H1 (cell line): ENCODE measurements at regions not wholly inside any gene's neighbourhood (a gene's known extent, or its start where the extent isn't known, plus 50 kb on each side); places are given as distances from the start of the nearest gene placed in this dataset.

Experiments
- CTCF ChIA-PET: fragments of 300-600 bp; sonication (Branson Sonifier 250); formaldehyde crosslinking; loops from one replicate; lab custom pipeline; 2021; ENCODE audit not compliant: partially characterized antibody; lab: Charles Lee
- POLR2A ChIA-PET: fragments of 300-600 bp; sonication (Branson Sonifier 250); formaldehyde crosslinking; loops from one replicate; lab custom pipeline; 2021; ENCODE audit warnings: inconsistent platforms; ENCODE audit not compliant: partially characterized antibody; lab: Charles Lee
- DNase-seq, 2 experiments: peaks; one replicate each; pipeline versions ENCODE4 v3.0.0 to v3.0.0-alpha.2; 2010 to 2022; ENCODE audit warnings: low spot score in 2 of 2, low read depth in 1 of 2, mixed read lengths in 1 of 2
- FAIRE-seq: peaks from 2 replicates; lab custom pipeline; 2011; peaks lifted over from hg19 to GRCh38; lab: Jason Lieb, UNC
- H2AFZ ChIP-seq: 2 replicates; pipeline ENCODE4 v1.8.1; 2012; ENCODE audit warnings: low read length, inconsistent platforms
- H2AK5ac ChIP-seq: 2 replicates; pipeline ENCODE4 v1.6.1; 2013; ENCODE audit warnings: low read depth, low read length
- H2BK120ac ChIP-seq: replicated peaks from 2 replicates; pipeline ENCODE3; 2013; ENCODE audit warnings: low read depth, low read length, inconsistent platforms
- H2BK12ac ChIP-seq: 2 replicates; pipeline ENCODE4 v1.6.1; 2013; ENCODE audit warnings: low read depth, low read length
- H2BK15ac ChIP-seq: 2 replicates; pipeline ENCODE4 v1.6.1; 2013; ENCODE audit warnings: low read length
- H2BK20ac ChIP-seq: 2 replicates; pipeline ENCODE4 v1.6.1; 2013; ENCODE audit warnings: low read length
- H2BK5ac ChIP-seq: 2 replicates; pipeline ENCODE4 v1.6.1; 2013; ENCODE audit warnings: low read depth, low read length
- H3K14ac ChIP-seq: 2 replicates; pipeline ENCODE4 v1.6.1; 2013; ENCODE audit warnings: inconsistent platforms; ENCODE audit not compliant: insufficient read length
- H3K18ac ChIP-seq: 2 replicates; pipeline ENCODE4 v1.6.1; 2013; ENCODE audit warnings: low read length; ENCODE audit errors: extremely low read depth
- H3K23ac ChIP-seq: 2 replicates; pipeline ENCODE4 v1.6.1; 2013; ENCODE audit warnings: inconsistent platforms; ENCODE audit not compliant: insufficient read length
- H3K23me2 ChIP-seq: 2 replicates; pipeline ENCODE4 v1.6.1; 2013; ENCODE audit warnings: low read depth, low read length
- H3K27ac ChIP-seq: 2 replicates; pipeline ENCODE4 v1.6.1; 2011; ENCODE audit warnings: low read depth, low read length, inconsistent platforms
- H3K27me3 ChIP-seq, 4 experiments: replicated peaks in 1 of 4; 1 replicate in 1 of 4; 2 replicates in 3 of 4; pipeline versions ENCODE4 v1.6.1 to v1.8.1; 2011 to 2013; ENCODE audit warnings: low read length in 3 of 4, mild to moderate bottlenecking in 3 of 4, inconsistent platforms in 2 of 4, mixed read lengths in 2 of 4, moderate library complexity in 1 of 4; ENCODE audit not compliant: control insufficient read depth in 3 of 4, insufficient read depth in 3 of 4; ENCODE audit errors: extremely low read depth in 1 of 4
- H3K36me3 ChIP-seq, 4 experiments: 2 replicates each; pipeline versions ENCODE4 v1.6.1 to v1.8.1; 2011 to 2013; ENCODE audit warnings: mild to moderate bottlenecking in 4 of 4, low read length in 3 of 4, moderate library complexity in 2 of 4, control low read depth in 1 of 4, inconsistent platforms in 1 of 4; ENCODE audit not compliant: insufficient read depth in 4 of 4, control insufficient read depth in 2 of 4
- H3K4ac ChIP-seq: replicated peaks from 2 replicates; pipeline ENCODE3; 2013; ENCODE audit warnings: low read length, low read depth, mixed read lengths, inconsistent platforms; ENCODE audit not compliant: insufficient read length
- H3K4me1 ChIP-seq, 4 experiments: replicated peaks in 1 of 4; 1 replicate in 1 of 4; 2 replicates in 3 of 4; pipeline versions ENCODE4 v1.6.1 to v1.8.1; 2011 to 2013; ENCODE audit warnings: low read length in 3 of 4, inconsistent platforms in 2 of 4, mixed read lengths in 1 of 4; ENCODE audit not compliant: insufficient read depth in 4 of 4, control insufficient read depth in 3 of 4
- H3K4me2 ChIP-seq, 2 experiments: 2 replicates each; pipeline versions ENCODE4 v1.6.1 to v1.8.1; 2011 to 2013; ENCODE audit warnings: low read depth in 2 of 2, low read length in 2 of 2, control low read depth in 1 of 2, inconsistent platforms in 1 of 2, mild to moderate bottlenecking in 1 of 2; ENCODE audit not compliant: insufficient read depth in 1 of 2
- H3K4me3 ChIP-seq, 4 experiments: fragments of 200-600, 300-600 bp in 1 of 4; sonication (generic), shearing (Covaris generic), sonication (Bioruptor Twin) in 1 of 4; 2 replicates each; pipeline versions ENCODE4 v1.5.1 to v1.8.1; 2011 to 2016; ENCODE audit warnings: low read length in 4 of 4, low read depth in 3 of 4, control low read depth in 2 of 4, inconsistent platforms in 2 of 4, mild to moderate bottlenecking in 2 of 4, mixed read lengths in 1 of 4, moderate library complexity in 1 of 4; ENCODE audit not compliant: insufficient read depth in 2 of 4; ENCODE audit errors: extremely low read depth in 1 of 4
- H3K56ac ChIP-seq: replicated peaks from 2 replicates; pipeline ENCODE3; 2013; ENCODE audit warnings: low read depth, mild to moderate bottlenecking, mixed read lengths, low read length, inconsistent platforms; ENCODE audit not compliant: insufficient read length
- H3K79me1 ChIP-seq: 2 replicates; pipeline ENCODE4 v1.6.1; 2013; ENCODE audit warnings: low read depth, low read length, control low read depth
- H3K79me2 ChIP-seq, 2 experiments: 2 replicates each; pipeline versions ENCODE4 v1.6.1 to v1.8.1; 2012 to 2013; ENCODE audit warnings: low read length in 2 of 2, mild to moderate bottlenecking in 2 of 2, inconsistent platforms in 1 of 2; ENCODE audit not compliant: insufficient read depth in 2 of 2, control insufficient read depth in 1 of 2
- H3K9ac ChIP-seq, 4 experiments: replicated peaks in 1 of 4; 1 replicate in 1 of 4; 2 replicates in 3 of 4; pipeline versions ENCODE4 v1.6.1 to v1.8.1; 2011 to 2013; ENCODE audit warnings: low read depth in 3 of 4, low read length in 3 of 4, control low read depth in 2 of 4, mild to moderate bottlenecking in 2 of 4, moderate library complexity in 2 of 4, inconsistent platforms in 1 of 4; ENCODE audit errors: extremely low read depth in 1 of 4
- H3K9me3 ChIP-seq, 2 experiments: 2 replicates each; pipeline versions ENCODE4 v1.6.1 to v1.8.1; 2012 to 2013; ENCODE audit warnings: mild to moderate bottlenecking in 2 of 2, moderate library complexity in 2 of 2, control low read depth in 1 of 2, inconsistent platforms in 1 of 2, low read depth in 1 of 2, low read length in 1 of 2, mixed read lengths in 1 of 2; ENCODE audit not compliant: insufficient read depth in 2 of 2
- H4K20me1 ChIP-seq, 2 experiments: replicated peaks in 1 of 2; 2 replicates each; pipeline versions ENCODE3 to v1.8.1; 2011 to 2013; ENCODE audit warnings: inconsistent platforms in 2 of 2, low read length in 2 of 2, mild to moderate bottlenecking in 1 of 2; ENCODE audit not compliant: insufficient read depth in 2 of 2, control insufficient read depth in 1 of 2
- H4K5ac ChIP-seq: 2 replicates; pipeline ENCODE4 v1.6.1; 2013; ENCODE audit warnings: low read length, low read depth, mixed read lengths, inconsistent platforms; ENCODE audit not compliant: insufficient read length
- H4K8ac ChIP-seq: 2 replicates; pipeline ENCODE4 v1.8.0; 2013; ENCODE audit warnings: mild to moderate bottlenecking, moderate library complexity, low read length, inconsistent platforms; ENCODE audit not compliant: insufficient read depth; ENCODE audit errors: extremely low read depth
- H4K91ac ChIP-seq: replicated peaks from 2 replicates; pipeline ENCODE3; 2013; ENCODE audit warnings: low read length, mixed read lengths, inconsistent platforms; ENCODE audit not compliant: insufficient read length
- FOSL1 ChIP-seq: IDR thresholded peaks from 2 replicates; pipeline ENCODE4 v1.6.1; 2011; ENCODE audit warnings: mild to moderate bottlenecking, low read depth, low read length, moderate library complexity; ENCODE audit not compliant: insufficient read depth
- JUND ChIP-seq: IDR thresholded peaks from 2 replicates; pipeline ENCODE4 v1.6.1; 2011; ENCODE audit warnings: mild to moderate bottlenecking, improper control_type of control experiment, low read length
- KDM1A ChIP-seq: fragments of 200-600, 300-600 bp; sonication (generic); IDR thresholded peaks from 2 replicates; pipeline ENCODE4 v1.7.1; 2016; ENCODE audit warnings: mild to moderate bottlenecking, low read length, borderline replicate concordance
- RNF2 ChIP-seq: fragments of 200-900, 300-1000 bp; sonication (generic); IDR thresholded peaks from 2 replicates; pipeline ENCODE4 v1.7.1; 2016; ENCODE audit warnings: borderline replicate concordance, low read depth, mild to moderate bottlenecking, antibody characterized with exemption, low read length; ENCODE audit not compliant: poor library complexity, severe bottlenecking; ENCODE audit errors: missing control alignments
- WGBS, 2 experiments: shearing (Covaris generic) in 1 of 2; methylation state at CpG; one replicate each; pipeline versions ENCODE4 v1.1.6 to v1.1.7; 2013 to 2015; ENCODE audit warnings: low lambda C conversion rate in 2 of 2, mixed read lengths in 2 of 2, inconsistent platforms in 1 of 2, low coverage in 1 of 2, missing lambda C conversion rate in 1 of 2; ENCODE audit not compliant: insufficient replicate concordance in 2 of 2, insufficient coverage in 1 of 2, insufficient read length in 1 of 2; ENCODE audit errors: extremely low coverage in 1 of 2, missing lambda C conversion rate in 1 of 2; 5-methylcytosine and 5-hydroxymethylcytosine counted together
- TF ChIP-seq, protein P1 (sequence below): IDR thresholded peaks from 2 replicates; pipeline ENCODE4 v1.6.1; 2012; ENCODE audit warnings: inconsistent platforms

- Histone ChIP-seq H3K79me2 (no peaks in the 10 kb centered on the region), H3K9me3 (no peaks in the 10 kb centered on the region), H3K27me3 (no peaks in the 10 kb centered on the region), H3K36me3 (no peaks in the 10 kb centered on the region), H4K5ac (no peak overlapping the region), H2BK120ac (no peak overlapping the region), H2AFZ (no peak overlapping the region), H3K79me1 (no peaks in the 10 kb centered on the region), H2BK20ac (no peak overlapping the region), H4K91ac (no peak overlapping the region), H3K56ac (no peak overlapping the region), H2AK5ac (no peak overlapping the region), H3K4me2 (no peak overlapping the region), H2BK12ac (no peak overlapping the region), H2BK15ac (no peak overlapping the region), H3K23ac (no peak overlapping the region), H3K23me2 (no peaks in the 10 kb centered on the region), H3K4ac (no peak overlapping the region), H3K18ac (no peak overlapping the region), H3K4me3 (no peak overlapping the region), H4K8ac (no peak overlapping the region), H3K9ac (no peak overlapping the region), H3K27ac (no peak overlapping the region), H4K20me1 (no peaks in the 10 kb centered on the region), H2BK5ac (no peak overlapping the region), H3K4me1 (no peaks in the 10 kb centered on the region), H3K14ac (no peak overlapping the region)
- ChIA-PET CTCF (interaction anchor here (0.6 to 5.4 kb wide), 7 partner anchors 10 to 253 kb away, joined by 3 to 44 read pairs (median 3); no protein-coding TSS in a partner anchor), POLR2A (no interaction called here)
- FAIRE-seq (no peak), DNase-seq (no peak)
- TF ChIP-seq JUND = no peak
- TF ChIP-seq FOSL1 = no peak
- TF ChIP-seq KDM1A = no peak
- TF ChIP-seq, protein P1, sequence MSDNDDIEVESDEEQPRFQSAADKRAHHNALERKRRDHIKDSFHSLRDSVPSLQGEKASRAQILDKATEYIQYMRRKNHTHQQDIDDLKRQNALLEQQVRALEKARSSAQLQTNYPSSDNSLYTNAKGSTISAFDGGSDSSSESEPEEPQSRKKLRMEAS = no peak
- no peak for TF ChIP-seq RNF2
- WGBS, 2 experiments = 82% methylated on average over 3 of the region's 3 CpGs; no CpG with 5 or more reads in 1 of the 2 experiments
Observed at GRCh38 chr18:48460929-48461583, 51.9 kb upstream of the ZBTB7C start.
